ENCODE measurements at regions not wholly inside any gene's neighbourhood (a gene's known extent, or its start where the extent isn't known, plus 50 kb on each side); places are given as distances from the start of the nearest gene placed in this dataset.

DNA sequence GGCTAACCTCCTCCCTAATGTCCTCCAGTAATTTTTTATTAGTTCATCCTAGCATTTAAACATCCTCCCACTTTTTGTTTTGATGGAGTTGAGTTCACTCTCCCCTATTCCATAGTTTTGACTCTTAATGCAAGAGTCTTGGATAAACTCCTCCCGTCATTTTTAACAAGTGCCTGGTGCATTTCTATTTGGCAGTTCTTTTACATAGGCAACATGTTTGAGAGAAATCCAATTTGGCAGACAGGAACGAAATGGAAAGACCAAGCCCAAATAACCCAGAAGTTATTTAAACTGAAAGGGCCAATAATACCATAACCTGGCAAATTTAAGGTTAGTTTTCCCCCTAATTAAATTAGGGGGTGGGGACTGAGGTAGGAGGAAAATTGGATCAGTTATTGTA is 291.5 kb upstream of the MANEA start:
- no peak overlapping the region for H3K9ac ChIP-seq (ENCODE audit: low read length)
- no peak overlapping the region for H3K27ac ChIP-seq (ENCODE audit: low read depth, low read length)
- no peaks in the 10 kb centered on the region for H3K36me3 ChIP-seq (ENCODE audit: control insufficient read depth, insufficient read depth, low read length)
- no peak overlapping the region for H3K4me3 ChIP-seq (ENCODE audit: low read depth, low read length)
- H3K9me3 ChIP-seq (ENCODE audit: control insufficient read depth, insufficient read depth, low read depth, low read length), result no peaks in the 10 kb centered on the region
- H3K27me3 ChIP-seq (ENCODE audit: control insufficient read depth, insufficient read depth, low read length), result no peaks in the 10 kb centered on the region
- 0 out of 2 replicates have a peak, but pooled peaks cover 11% of the 10 kb centered on the region for H3K4me1 ChIP-seq (ENCODE audit: control insufficient read depth, insufficient read depth, low read length)

- Histone ChIP-seq H3K9ac (ENCODE audit: low read length) (no peak overlapping the region), H3K9me3 (ENCODE audit: control insufficient read depth, insufficient read depth, low read depth, low read length) (no peaks in the 10 kb centered on the region)
Measured at GRCh38 chr6:95286874-95287273, 290.5 kb upstream of the MANEA start.

GRCh38 chr6:95288251-95288650 is 289.1 kb upstream of the MANEA start:
- 0 out of 2 replicates have a peak, but pooled peaks cover 11% of the 10 kb centered on the region for H3K4me1 ChIP-seq (ENCODE audit: control insufficient read depth, insufficient read depth, low read length)
- H3K9me3 ChIP-seq (ENCODE audit: control insufficient read depth, insufficient read depth, low read depth, low read length), result no peaks in the 10 kb centered on the region
- no peak overlapping the region for H3K27ac ChIP-seq (ENCODE audit: low read depth, low read length)
- no peak overlapping the region for H3K9ac ChIP-seq (ENCODE audit: low read length)
- no peaks in the 10 kb centered on the region for H3K36me3 ChIP-seq (ENCODE audit: control insufficient read depth, insufficient read depth, low read length)
- H3K27me3 ChIP-seq (ENCODE audit: control insufficient read depth, insufficient read depth, low read length), result no peaks in the 10 kb centered on the region
- H3K4me3 ChIP-seq (ENCODE audit: low read depth, low read length), result no peak overlapping the region

More at GRCh38 chr6:95286874-95287273, 290.5 kb upstream of the MANEA start:
- Histone ChIP-seq H3K36me3 (ENCODE audit: control insufficient read depth, insufficient read depth, low read length) (no peaks in the 10 kb centered on the region), H3K27ac (ENCODE audit: low read depth, low read length) (no peak overlapping the region), H3K4me3 (ENCODE audit: low read depth, low read length) (no peak overlapping the region), H3K4me1 (ENCODE audit: control insufficient read depth, insufficient read depth, low read length) (0 out of 2 replicates have a peak, but pooled peaks cover 11% of the 10 kb centered on the region), H3K27me3 (ENCODE audit: control insufficient read depth, insufficient read depth, low read length) (no peaks in the 10 kb centered on the region)

DNA sequence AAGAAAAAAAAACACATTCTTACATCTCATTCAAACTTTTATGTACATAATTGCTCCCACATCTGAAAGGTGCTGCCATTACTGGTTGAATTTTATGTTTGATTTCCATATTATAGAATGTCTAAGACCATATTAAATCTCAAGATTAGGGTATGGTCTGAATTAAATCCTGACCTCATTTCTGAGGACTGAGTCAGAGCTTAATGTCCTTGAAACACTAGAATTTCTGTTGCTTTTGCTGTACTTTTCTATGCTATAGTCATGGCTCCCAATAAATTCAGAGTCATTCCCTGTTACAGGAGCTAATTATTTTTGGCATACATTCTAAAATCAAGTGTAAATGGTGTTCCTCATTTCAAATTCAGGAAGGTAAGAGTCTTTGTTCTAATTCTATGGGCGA is 285.3 kb upstream of the MANEA start:
- no peak overlapping the region for H3K4me3 ChIP-seq (ENCODE audit: low read depth, low read length)
- no peaks in the 10 kb centered on the region for H3K27me3 ChIP-seq (ENCODE audit: control insufficient read depth, insufficient read depth, low read length)
- no peak overlapping the region for H3K9ac ChIP-seq (ENCODE audit: low read length)
- H3K9me3 ChIP-seq (ENCODE audit: control insufficient read depth, insufficient read depth, low read depth, low read length), result no peaks in the 10 kb centered on the region
- H3K36me3 ChIP-seq (ENCODE audit: control insufficient read depth, insufficient read depth, low read length), result no peaks in the 10 kb centered on the region
- no peak overlapping the region for H3K27ac ChIP-seq (ENCODE audit: low read depth, low read length)
- peaks cover 6% of the 10 kb centered on the region; the same call in 1 of the 2 replicates for H3K4me1 ChIP-seq (ENCODE audit: control insufficient read depth, insufficient read depth, low read length)

DNA sequence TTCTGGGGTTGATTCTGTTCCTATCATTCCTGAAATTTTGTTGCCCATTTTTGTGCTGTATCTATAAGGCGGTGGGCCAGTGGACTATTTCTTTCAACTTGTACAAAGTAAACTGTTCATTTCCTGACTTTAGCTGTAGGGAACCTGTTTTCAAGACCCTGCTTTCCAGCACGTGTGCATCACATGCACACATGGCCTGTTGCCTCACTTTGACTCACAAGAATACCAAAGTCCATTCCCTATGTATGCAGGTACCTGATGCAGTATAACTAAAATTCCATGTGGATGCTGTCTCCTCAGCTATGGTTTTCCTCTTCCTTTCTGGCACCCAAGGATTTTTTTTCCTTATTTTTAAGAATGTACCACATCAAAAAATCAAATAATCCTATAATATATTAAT is 284.1 kb upstream of the MANEA start:
- Histone ChIP-seq H3K36me3 (ENCODE audit: control insufficient read depth, insufficient read depth, low read length) (no peaks in the 10 kb centered on the region), H3K4me1 (ENCODE audit: control insufficient read depth, insufficient read depth, low read length) (peaks cover 6% of the 10 kb centered on the region; the same call in 1 of the 2 replicates), H3K9ac (ENCODE audit: low read length) (no peak overlapping the region), H3K27ac (ENCODE audit: low read depth, low read length) (no peak overlapping the region), H3K4me3 (ENCODE audit: low read depth, low read length) (no peak overlapping the region), H3K9me3 (ENCODE audit: control insufficient read depth, insufficient read depth, low read depth, low read length) (no peaks in the 10 kb centered on the region), H3K27me3 (ENCODE audit: control insufficient read depth, insufficient read depth, low read length) (no peaks in the 10 kb centered on the region)

DNA sequence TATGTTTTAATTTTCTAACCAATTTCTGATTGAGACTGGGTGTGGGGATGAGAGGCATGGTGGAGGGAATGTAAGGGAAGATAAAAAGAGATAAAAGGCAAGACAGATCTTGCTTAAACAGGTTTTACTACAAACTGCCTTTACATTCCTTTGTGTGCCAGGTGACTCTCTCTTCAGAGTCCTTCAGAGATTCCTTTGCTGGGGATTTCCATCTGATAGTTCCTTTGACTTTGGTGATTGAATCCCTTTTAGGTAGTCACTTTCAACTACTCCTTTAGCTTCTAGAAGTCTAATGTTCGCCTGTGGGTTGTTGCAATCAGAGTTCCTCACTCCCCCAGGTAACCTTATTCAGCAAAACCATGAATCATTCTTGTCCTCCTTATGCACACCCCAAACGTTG is 283.3 kb upstream of the MANEA start:
- no peak overlapping the region for H3K27ac ChIP-seq (ENCODE audit: low read depth, low read length)
- no peaks in the 10 kb centered on the region for H3K36me3 ChIP-seq (ENCODE audit: control insufficient read depth, insufficient read depth, low read length)
- H3K27me3 ChIP-seq (ENCODE audit: control insufficient read depth, insufficient read depth, low read length), result no peaks in the 10 kb centered on the region
- H3K9ac ChIP-seq (ENCODE audit: low read length), result no peak overlapping the region
- peaks cover 6% of the 10 kb centered on the region; the same call in 1 of the 2 replicates for H3K4me1 ChIP-seq (ENCODE audit: control insufficient read depth, insufficient read depth, low read length)
- no peaks in the 10 kb centered on the region for H3K9me3 ChIP-seq (ENCODE audit: control insufficient read depth, insufficient read depth, low read depth, low read length)
- no peak overlapping the region for H3K4me3 ChIP-seq (ENCODE audit: low read depth, low read length)

DNA sequence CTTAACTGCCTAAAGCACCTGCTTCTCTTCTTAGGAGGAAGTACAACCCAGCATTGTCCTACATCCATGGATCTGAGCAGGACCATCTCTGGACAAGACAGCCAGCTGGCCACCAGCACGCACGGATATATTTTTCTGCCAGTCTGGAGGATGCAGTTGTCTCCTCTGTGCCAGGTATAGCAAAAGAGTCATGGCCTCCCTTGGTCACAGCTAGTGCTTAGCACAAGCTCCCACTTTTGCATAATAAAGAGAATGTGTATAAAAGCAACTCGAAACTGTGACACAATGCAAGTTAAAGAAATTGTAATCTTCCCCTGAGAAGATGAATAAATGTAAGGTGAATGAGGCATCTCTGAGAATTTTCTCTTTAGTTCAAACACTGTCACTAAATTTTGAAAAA is 267.8 kb upstream of the MANEA start:
- no peak overlapping the region for H3K27ac ChIP-seq (ENCODE audit: low read depth, low read length)
- H3K4me3 ChIP-seq (ENCODE audit: low read depth, low read length), result no peak overlapping the region
- peaks cover 7% of the 10 kb centered on the region; the same call in 1 of the 2 replicates for H3K4me1 ChIP-seq (ENCODE audit: control insufficient read depth, insufficient read depth, low read length)

DNA sequence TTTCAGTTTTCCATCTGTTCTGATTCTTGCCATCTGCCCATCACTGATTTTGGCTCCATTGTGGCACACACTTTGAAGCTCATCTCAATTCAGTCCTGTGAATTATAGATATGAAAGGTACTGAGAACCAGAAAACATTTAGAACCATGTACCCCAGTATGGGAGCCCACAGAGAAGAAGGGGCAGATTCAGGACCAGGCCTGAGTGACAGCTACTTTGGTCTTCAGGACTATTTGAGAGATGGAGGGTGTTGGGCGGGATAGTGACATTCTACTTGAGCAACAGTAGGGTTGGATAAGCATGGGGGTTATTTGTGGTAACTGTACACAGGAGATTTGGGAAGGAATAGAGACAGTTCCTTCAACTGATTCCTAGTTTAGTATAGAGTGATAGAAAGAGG is 259.2 kb upstream of the MANEA start:
- no peaks in the 10 kb centered on the region for H3K36me3 ChIP-seq (ENCODE audit: control insufficient read depth, insufficient read depth, low read length)
- no peak overlapping the region for H3K27ac ChIP-seq (ENCODE audit: low read depth, low read length)

More for the DNA sequence above, 267.8 kb upstream of the MANEA start:
- H3K27me3 ChIP-seq (ENCODE audit: control insufficient read depth, insufficient read depth, low read length), result no peaks in the 10 kb centered on the region
- no peaks in the 10 kb centered on the region for H3K36me3 ChIP-seq (ENCODE audit: control insufficient read depth, insufficient read depth, low read length)
- no peak overlapping the region for H3K9ac ChIP-seq (ENCODE audit: low read length)
- H3K9me3 ChIP-seq (ENCODE audit: control insufficient read depth, insufficient read depth, low read depth, low read length), result no peaks in the 10 kb centered on the region

DNA sequence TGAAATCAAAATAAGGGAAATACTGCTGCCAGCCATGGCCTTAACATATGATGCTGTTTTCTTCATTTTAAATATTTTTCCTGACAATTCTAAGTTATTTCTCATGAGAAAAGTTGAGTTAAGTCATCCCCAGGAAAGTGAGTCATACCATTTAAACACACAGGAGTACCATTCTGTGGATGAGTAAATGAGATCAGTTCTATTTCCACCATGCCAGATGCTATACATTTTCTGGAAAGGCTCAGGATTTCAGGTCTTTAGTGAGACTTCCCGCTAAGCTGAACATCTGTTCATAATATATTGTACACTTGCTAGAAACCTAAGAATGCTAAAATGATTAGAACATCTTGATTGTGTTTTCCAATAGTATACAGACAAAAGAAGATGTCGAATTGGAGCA is 256.2 kb upstream of the MANEA start:
- Histone ChIP-seq H3K9ac (ENCODE audit: low read length) (no peak overlapping the region), H3K27me3 (ENCODE audit: control insufficient read depth, insufficient read depth, low read length) (no peaks in the 10 kb centered on the region), H3K36me3 (ENCODE audit: control insufficient read depth, insufficient read depth, low read length) (no peaks in the 10 kb centered on the region), H3K4me1 (ENCODE audit: control insufficient read depth, insufficient read depth, low read length) (no peaks in the 10 kb centered on the region), H3K27ac (ENCODE audit: low read depth, low read length) (no peak overlapping the region), H3K4me3 (ENCODE audit: low read depth, low read length) (no peak overlapping the region), H3K9me3 (ENCODE audit: control insufficient read depth, insufficient read depth, low read depth, low read length) (no peaks in the 10 kb centered on the region)

More for the DNA sequence above, 259.2 kb upstream of the MANEA start:
- no peaks in the 10 kb centered on the region for H3K9me3 ChIP-seq (ENCODE audit: control insufficient read depth, insufficient read depth, low read depth, low read length)
- no peak overlapping the region for H3K4me3 ChIP-seq (ENCODE audit: low read depth, low read length)
- no peak overlapping the region for H3K9ac ChIP-seq (ENCODE audit: low read length)
- H3K4me1 ChIP-seq (ENCODE audit: control insufficient read depth, insufficient read depth, low read length), result no peaks in the 10 kb centered on the region
- H3K27me3 ChIP-seq (ENCODE audit: control insufficient read depth, insufficient read depth, low read length), result no peaks in the 10 kb centered on the region

- H3K27ac ChIP-seq (ENCODE audit: low read depth, low read length), result no peak overlapping the region
- H3K9me3 ChIP-seq (ENCODE audit: control insufficient read depth, insufficient read depth, low read depth, low read length), result no peaks in the 10 kb centered on the region
- H3K9ac ChIP-seq (ENCODE audit: low read length), result no peak overlapping the region
- no peaks in the 10 kb centered on the region for H3K36me3 ChIP-seq (ENCODE audit: control insufficient read depth, insufficient read depth, low read length)
- no peaks in the 10 kb centered on the region for H3K27me3 ChIP-seq (ENCODE audit: control insufficient read depth, insufficient read depth, low read length)
- no peak overlapping the region for H3K4me3 ChIP-seq (ENCODE audit: low read depth, low read length)
- H3K4me1 ChIP-seq (ENCODE audit: control insufficient read depth, insufficient read depth, low read length), result no peaks in the 10 kb centered on the region
Measured at GRCh38 chr6:95325916-95326315, 251.4 kb upstream of the MANEA start.

- H3K9me3 ChIP-seq (ENCODE audit: control insufficient read depth, insufficient read depth, low read depth, low read length), result no peaks in the 10 kb centered on the region
- H3K4me1 ChIP-seq (ENCODE audit: control insufficient read depth, insufficient read depth, low read length), result no peaks in the 10 kb centered on the region
- no peak overlapping the region for H3K27ac ChIP-seq (ENCODE audit: low read depth, low read length)
- no peak overlapping the region for H3K9ac ChIP-seq (ENCODE audit: low read length)
- H3K27me3 ChIP-seq (ENCODE audit: control insufficient read depth, insufficient read depth, low read length), result no peaks in the 10 kb centered on the region
- H3K4me3 ChIP-seq (ENCODE audit: low read depth, low read length), result no peak overlapping the region
- no peaks in the 10 kb centered on the region for H3K36me3 ChIP-seq (ENCODE audit: control insufficient read depth, insufficient read depth, low read length)
Measured at GRCh38 chr6:95328231-95328630, 249.1 kb upstream of the MANEA start.
